ENCODE measurements at regions not wholly inside any gene's neighbourhood (a gene's known extent, or its start where the extent isn't known, plus 50 kb on each side); places are given as distances from the start of the nearest gene placed in this dataset.

DNA sequence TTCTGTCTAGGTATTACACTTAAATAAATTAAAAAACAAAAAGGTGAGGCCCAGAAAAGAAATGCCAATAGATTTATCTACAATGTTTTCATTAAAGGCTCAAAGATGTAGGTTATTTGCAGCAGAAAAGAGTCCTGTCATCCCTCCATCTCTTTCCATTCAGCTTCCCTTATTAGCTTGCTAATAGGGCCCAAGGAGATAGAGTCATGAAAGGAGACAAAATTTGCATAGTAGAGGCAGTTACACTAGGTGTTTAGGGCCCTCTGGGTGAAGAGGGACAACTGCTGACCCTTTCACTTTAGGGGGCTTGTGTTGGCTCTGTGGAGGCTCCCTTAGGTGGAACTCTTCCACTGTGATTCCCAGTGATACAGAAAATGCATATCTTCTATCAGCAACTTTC, 58.4 kb upstream of the TACR3 start:
- TF ChIP-seq, protein P1, sequence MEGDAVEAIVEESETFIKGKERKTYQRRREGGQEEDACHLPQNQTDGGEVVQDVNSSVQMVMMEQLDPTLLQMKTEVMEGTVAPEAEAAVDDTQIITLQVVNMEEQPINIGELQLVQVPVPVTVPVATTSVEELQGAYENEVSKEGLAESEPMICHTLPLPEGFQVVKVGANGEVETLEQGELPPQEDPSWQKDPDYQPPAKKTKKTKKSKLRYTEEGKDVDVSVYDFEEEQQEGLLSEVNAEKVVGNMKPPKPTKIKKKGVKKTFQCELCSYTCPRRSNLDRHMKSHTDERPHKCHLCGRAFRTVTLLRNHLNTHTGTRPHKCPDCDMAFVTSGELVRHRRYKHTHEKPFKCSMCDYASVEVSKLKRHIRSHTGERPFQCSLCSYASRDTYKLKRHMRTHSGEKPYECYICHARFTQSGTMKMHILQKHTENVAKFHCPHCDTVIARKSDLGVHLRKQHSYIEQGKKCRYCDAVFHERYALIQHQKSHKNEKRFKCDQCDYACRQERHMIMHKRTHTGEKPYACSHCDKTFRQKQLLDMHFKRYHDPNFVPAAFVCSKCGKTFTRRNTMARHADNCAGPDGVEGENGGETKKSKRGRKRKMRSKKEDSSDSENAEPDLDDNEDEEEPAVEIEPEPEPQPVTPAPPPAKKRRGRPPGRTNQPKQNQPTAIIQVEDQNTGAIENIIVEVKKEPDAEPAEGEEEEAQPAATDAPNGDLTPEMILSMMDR (IDR thresholded peaks at IDR 0.05): no peak
- no peak for TF ChIP-seq EZH2phosphoT487 (IDR thresholded peaks at IDR 0.05)
- TF ChIP-seq EZH2 (IDR thresholded peaks at IDR 0.05): no peak

All from neural progenitor cell (in vitro differentiated cells).